A673 (cell line): ENCODE measurements at regions not wholly inside any gene's neighbourhood (a gene's known extent, or its start where the extent isn't known, plus 50 kb on each side); places are given as distances from the start of the nearest gene placed in this dataset.

ENCODE experiments used
- CTCF ChIP-seq: fragments of 300-800, 200-600 bp; sonication (generic); conservative IDR thresholded peaks from 2 replicates; pipeline ENCODE4 v1.5.1; 2017; ENCODE audit warnings: low read depth, mild to moderate bottlenecking, antibody characterized with exemption, low read length, moderate library complexity, mixed read lengths
- EZH2 ChIP-seq: fragments of 200-600 bp; sonication (generic); IDR thresholded peaks from 2 replicates; pipeline ENCODE4 v1.6.1; 2017; ENCODE audit warnings: borderline replicate concordance, low read depth, mild to moderate bottlenecking, mixed read lengths, antibody characterized with exemption, low read length; ENCODE audit not compliant: poor library complexity, severe bottlenecking

DNA sequence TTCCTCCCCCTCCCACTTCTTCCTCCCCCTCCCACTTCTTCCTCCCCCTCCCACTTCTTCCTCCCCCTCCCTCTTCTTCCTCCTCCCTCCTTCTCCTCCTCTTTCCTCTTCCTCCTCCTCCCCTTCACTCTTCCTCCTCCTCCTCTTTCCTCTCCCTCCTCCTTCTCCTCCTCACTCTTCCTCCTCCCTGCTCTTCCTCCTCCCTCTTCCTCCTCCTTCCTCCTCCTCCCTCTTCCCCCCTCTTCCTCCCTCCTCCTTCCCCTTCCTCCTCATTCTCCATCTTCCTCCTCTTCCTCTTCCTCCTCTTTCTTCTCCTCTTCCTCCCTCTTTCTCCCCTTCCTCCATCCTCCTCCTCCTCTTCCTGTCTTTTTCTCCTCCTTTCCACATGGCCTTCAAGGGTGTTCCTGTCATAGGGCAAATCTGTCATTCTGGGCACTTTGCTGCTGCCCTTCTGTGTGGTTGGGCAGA, 111.4 kb downstream of the PHETA1 start:
- no peak for TF ChIP-seq CTCF
- no peak for TF ChIP-seq EZH2
